Hindlimb muscle (tissue), 1 donor: ENCODE measurements at regions not wholly inside any gene's neighbourhood (a gene's known extent, or its start where the extent isn't known, plus 50 kb on each side); places are given as distances from the start of the nearest gene placed in this dataset.
"Not testable (repeated sequence)": the region's sequence is repeated elsewhere in the genome, so short reads cannot be mapped to it uniquely, and the experiment has no call there.

Experiments used
- DNase-seq: peaks from one replicate; pipeline ENCODE4 v3.0.0-alpha.2; 2013

DNA sequence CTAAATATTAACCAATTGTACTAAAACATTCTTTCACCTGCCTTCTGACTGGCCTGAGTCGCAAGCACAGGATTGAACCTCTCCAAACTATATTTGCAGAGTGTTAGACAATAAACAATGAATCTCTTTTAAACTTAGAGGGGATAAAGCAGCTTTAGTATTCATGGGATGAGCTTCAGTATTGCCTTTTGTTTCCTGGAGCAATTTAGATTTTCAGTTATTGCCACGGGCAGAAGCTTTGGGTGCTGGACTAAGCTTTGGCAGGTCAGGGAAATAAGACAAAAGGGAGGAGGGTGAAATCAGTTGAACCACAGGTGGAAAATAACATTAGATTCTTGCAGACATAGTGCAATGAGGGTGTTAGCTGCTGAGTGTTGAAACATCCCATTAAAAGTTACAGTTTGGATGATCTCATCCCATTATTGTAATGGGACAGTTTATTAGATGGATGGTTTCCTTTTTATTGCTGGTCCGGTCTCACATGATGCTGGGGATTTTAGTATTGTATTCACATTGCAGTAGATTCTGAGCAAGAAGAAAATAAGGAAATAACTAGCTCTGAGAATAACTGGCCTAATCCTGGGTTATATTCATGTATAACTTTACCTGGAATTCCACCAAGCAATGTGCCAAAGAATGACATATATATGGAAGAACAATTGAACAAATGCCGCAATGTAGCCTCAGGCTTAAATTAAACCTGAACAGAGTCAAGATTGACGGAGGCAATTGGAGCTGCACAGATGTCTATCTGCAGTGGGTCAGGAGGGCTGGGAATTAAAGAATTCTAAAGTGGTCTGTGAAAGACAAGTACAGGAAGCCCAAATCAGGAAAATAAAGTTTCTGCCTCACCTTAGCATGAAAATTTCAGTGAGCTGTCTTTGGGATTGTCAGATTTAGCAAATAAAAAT lies 1092.8 kb upstream of the SEL1L start:
- no peak for DNase-seq

DNA sequence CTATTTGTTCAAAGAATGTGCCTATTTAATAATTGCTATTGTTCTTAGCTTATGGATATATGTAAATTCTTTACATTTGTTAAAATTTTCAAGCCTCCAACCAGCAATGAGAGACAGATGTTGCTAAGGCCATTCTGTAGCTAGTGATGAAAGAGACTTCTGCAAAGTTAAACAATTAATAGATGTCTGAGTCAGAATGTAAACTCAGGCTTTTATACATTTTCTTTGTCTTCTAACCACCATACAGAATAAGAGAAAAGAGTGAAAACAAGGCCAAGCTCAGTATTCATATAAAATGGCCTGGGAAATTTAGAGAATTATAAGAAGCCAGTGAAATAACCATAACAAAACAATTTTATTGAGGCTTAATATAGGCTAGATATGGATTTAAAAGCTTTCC lies 1102.3 kb upstream of the SEL1L start:
- DNase-seq: no peak

DNA sequence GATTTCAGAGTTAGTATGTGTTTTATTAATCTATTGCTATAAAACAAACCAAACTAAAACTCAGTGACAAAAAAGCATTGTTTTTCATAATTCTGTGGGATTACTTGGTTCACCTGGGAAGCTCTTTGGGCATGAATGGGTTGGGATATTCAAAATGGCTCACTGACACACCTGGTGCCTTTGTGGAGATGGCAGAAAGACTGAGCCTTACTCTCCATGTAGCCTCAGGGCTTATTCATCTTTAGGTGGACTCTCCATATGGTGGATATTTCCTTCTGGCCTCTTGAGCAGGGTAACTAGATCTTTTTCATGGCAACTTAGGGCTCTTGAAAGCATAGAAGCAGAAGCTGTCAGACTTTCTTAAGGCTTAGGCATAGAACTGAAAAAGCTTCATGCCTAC lies 1102.8 kb upstream of the SEL1L start:
- no peak for DNase-seq

GRCh38 chr14:82641050-82641540 lies 1107.4 kb upstream of the SEL1L start:
- DNase-seq: no peak

- no peak for DNase-seq
Measured at GRCh38 chr14:82642425-82642824, 1108.8 kb upstream of the SEL1L start.

- no peak for DNase-seq
Measured at GRCh38 chr14:82647088-82647810, 1113.6 kb upstream of the SEL1L start.

DNA sequence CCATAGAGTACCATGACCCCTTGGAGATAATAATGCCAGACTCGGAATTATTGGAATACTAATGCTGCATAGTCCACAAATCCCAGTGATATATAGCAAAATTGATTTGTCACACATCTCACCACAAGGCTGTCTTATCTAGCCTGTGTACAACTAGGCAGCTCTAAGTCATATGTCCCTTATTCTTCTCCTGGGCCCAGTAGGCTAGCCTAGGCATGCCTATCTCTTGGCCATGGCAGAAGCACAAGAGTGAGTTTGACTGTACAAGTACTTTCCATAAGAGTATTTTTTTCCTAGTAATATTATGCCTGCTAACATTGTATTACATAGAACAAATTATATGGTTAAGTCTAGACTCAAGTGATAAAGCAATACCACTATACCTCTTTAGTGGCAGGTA lies 1122.1 kb upstream of the SEL1L start:
- no peak for DNase-seq

- DNase-seq: no peak
Measured at GRCh38 chr14:82657186-82657675, 1123.6 kb upstream of the SEL1L start.

GRCh38 chr14:82661258-82661657 lies 1127.6 kb upstream of the SEL1L start:
- DNase-seq: no peak

DNA sequence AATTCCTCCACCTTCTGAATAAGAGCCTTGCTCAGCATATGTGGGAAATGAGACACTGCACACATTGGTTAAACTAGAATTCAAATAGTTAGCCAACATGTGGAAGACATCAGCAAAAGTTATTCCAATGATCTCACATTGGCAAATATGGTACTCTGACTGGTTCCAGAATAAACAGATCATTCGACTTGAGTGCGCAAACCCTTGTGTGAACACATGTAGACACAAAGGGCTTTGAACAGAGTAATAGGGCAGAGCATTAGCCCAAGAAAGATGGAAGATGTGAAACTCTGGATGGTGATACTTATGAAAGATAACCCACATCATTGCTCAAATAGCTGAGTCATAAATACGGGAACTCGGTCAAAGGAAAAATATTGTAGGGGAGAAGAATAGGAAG lies 1133.4 kb upstream of the SEL1L start:
- peak; percentile 56 for DNase-seq

DNA sequence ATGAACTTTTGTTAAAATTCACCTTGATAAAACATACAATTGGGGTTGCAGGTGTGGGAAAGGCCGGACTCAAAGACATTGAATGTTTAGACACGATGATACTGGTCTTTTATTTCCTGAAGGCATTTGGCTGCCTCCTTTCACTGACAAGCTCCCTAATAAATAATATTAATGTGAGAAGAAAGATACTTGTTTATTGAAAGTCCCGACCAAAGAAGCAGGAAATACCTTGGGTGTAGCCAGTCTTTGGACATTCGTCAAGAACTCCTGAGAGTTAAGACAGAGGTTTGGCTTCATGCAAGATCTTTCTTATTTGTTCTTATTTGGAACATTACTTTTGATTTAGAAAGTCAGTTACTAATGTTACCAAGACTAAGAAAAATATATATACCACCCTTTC lies 1133.8 kb upstream of the SEL1L start:
- DNase-seq: no peak

GRCh38 chr14:82676403-82676802 lies 1142.8 kb upstream of the SEL1L start:
- no peak for DNase-seq

- no peak for DNase-seq
Measured at GRCh38 chr14:82689948-82690347, 1156.3 kb upstream of the SEL1L start.

DNA sequence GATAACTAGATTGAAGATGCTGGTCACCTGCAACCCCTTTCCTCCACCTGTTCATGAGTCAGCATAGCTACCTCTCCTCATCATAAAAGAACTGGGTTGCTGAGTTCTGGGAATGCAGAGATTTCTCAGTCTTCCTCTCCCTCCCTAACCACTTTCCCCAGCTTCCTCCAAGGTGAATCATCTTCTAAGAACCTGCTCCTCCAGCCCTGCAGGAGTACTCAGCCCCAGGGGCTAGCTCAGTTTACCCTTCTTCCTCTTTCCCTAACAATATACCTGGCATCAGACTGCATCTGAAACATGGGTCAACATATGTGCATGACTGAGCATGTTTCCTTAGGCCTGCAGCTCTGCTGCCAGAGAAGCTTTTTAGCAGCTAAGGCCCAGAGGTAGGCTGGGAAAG lies 1157.5 kb upstream of the SEL1L start:
- not testable (repeated sequence) for DNase-seq

DNA sequence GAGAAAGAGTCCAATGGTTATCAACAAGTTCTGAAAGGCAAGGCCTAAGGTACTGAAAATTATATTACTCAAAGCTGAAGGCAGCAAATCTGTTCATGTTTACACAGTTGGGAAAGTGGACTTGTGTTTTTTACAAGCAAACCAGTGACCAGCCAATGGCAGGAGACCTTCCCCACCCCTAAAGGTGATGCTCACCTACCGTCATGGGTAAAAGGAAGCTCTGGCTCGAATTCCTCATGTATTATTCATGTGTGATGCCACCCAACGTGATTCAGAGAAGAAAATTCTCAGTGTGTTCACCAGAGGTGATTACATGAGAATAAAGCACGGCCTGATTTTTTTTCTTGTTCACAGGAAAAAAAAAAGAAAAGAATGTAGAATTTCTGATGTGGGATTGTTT lies 1161.2 kb upstream of the SEL1L start:
- no peak for DNase-seq

GRCh38 chr14:82704218-82704617 lies 1170.6 kb upstream of the SEL1L start:
- no peak for DNase-seq

GRCh38 chr14:82710267-82710841 lies 1176.7 kb upstream of the SEL1L start:
- peak; percentile 17 for DNase-seq

- DNase-seq: no peak
Measured at GRCh38 chr14:82719617-82720016, 1186.0 kb upstream of the SEL1L start.

- no peak for DNase-seq
Measured at GRCh38 chr14:82720431-82720830, 1186.8 kb upstream of the SEL1L start.

GRCh38 chr14:82720946-82721345 lies 1187.3 kb upstream of the SEL1L start:
- DNase-seq: no peak

DNA sequence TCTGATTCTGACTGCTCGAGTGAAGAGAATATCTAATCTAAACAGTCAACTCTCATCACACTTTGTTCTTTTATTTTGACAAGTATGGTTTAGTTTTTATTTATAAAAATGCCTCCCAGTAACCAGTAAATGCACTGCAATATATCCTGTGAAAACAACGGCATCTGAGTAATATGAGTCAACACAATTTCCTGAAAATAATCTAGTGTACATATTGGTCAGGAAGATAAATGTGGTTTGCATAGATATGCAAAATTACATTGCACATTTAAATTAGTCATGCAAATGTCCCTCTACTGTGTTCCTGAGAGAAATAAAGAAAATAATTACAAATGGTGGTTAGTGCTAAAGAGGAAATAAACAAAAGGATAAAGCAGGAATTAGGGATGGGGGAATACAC lies 1190.7 kb upstream of the SEL1L start:
- no peak for DNase-seq

DNA sequence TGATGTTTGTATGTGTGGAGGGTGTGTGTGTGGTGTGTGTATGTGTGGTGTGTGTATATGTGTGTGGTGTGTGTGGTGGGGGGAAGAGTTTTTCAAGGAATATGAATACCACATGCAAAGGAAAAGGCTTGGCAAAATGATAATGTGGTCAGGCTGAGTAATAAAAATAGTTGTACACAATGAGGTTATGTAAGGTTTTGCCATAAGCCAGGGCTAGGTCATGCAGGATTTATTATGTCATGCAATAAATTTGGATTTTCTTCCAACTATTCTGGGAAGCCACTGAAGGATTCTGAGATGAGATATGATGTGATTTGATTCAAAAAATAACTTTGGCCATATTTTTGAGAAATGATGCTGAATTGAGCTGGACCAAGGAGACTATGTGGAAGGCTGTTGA lies 1191.6 kb upstream of the SEL1L start:
- DNase-seq: no peak

DNA sequence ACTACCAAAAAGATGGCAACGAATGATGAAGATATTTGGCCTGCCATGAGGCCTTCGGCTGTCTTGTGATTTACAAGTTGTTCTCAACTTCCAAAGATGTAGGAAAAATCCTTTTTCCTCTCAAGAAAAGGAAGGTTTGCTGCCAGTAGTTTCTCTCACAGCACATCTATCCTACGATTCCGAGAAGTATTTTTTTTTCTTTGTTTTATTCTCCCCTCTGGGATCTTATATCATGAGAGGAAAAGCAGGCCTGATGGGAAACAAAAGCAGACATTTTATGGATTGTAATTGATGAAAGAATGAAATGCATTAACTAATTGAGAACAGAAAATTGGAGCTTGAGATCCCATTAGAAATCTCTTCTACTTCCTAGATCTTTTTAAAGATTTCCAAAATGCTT lies 1197.9 kb upstream of the SEL1L start:
- DNase-seq: no peak
